Psoas muscle (tissue), 7 donors: ENCODE measurements at regions not wholly inside any gene's neighbourhood (a gene's known extent, or its start where the extent isn't known, plus 50 kb on each side); places are given as distances from the start of the nearest gene placed in this dataset.
A peak's percentile ranks its signal among the peaks of the same experiment; 100 is the strongest.

Source experiments
- ATAC-seq, 4 donors: fragments of 200-7000 bp; cut with Tn5 transposase; one replicate each; pipeline ENCODE4 v1.9.1; 2020; ENCODE audit warnings: moderate library complexity in 3 of 4, mild to moderate bottlenecking in 2 of 4
- DNase-seq, 2 donors: peaks; one replicate each; pipeline ENCODE4 v3.0.0-alpha.2; 2020
- H3K27ac ChIP-seq: fragments of 200-600 bp; one replicate; pipeline ENCODE4 v1.8.0; 2022
- H3K27me3 ChIP-seq, 3 donors: fragments of 200-600 bp in 1 of 3; one replicate each; pipeline versions ENCODE4 v1.6.1 to v1.8.0; 2013 to 2022; ENCODE audit warnings: low read length in 2 of 3, mild to moderate bottlenecking in 2 of 3, moderate library complexity in 1 of 3; ENCODE audit not compliant: insufficient read depth in 3 of 3
- H3K36me3 ChIP-seq, 2 donors: fragments of 200-600 bp in 1 of 2; one replicate each; pipeline versions ENCODE4 v1.6.1 to v1.8.0; 2013 to 2022; ENCODE audit warnings: low read depth in 1 of 2, mild to moderate bottlenecking in 1 of 2, moderate library complexity in 1 of 2; ENCODE audit not compliant: insufficient read depth in 1 of 2
- H3K4me1 ChIP-seq: fragments of 200-600 bp; one replicate; pipeline ENCODE4 v1.8.0; 2022
- H3K4me3 ChIP-seq: fragments of 200-600 bp; one replicate; pipeline ENCODE4 v1.8.0; 2022; ENCODE audit warnings: mild to moderate bottlenecking
- H3K9me3 ChIP-seq: fragments of 200-600 bp; one replicate; pipeline ENCODE4 v1.8.0; 2022
- CTCF ChIP-seq: fragments of 200-600 bp; IDR thresholded peaks from one replicate; pipeline ENCODE4 v1.8.0; 2022; ENCODE audit warnings: antibody characterized with exemption
- WGBS, 3 donors: extraction: QIAGEN DNeasy Blood & Tissue Kit; methylation state at CpG; one replicate each; pipeline versions ENCODE4 v1.1.6 to v1.1.7; 2013; 5-methylcytosine and 5-hydroxymethylcytosine counted together
- intact Hi-C, 2 donors: fragments of 100-400 bp; cut with DNase I; formaldehyde crosslinking; loops; one replicate each; pipeline versions ENCODE4 v1.11.0 to v1.14.2; 2022
- donor health status: healthy with polysubstance abuse.
- donor health status: DM: no; HTN: no; CAD: no; lungs with moderate emphysema.
- donor health status: Bipolar disorder and iron deficiency.
- donor health status: healthy.
- donor health status: DM: yes; HTN: yes; CAD: no.
- donor health status: DM: no; HTN: no; CAD: no.
- donor health status: DM: yes; HTN: yes; CAD: no.

- ATAC-seq (no peak), DNase-seq (no peak)
- no peaks in the 10 kb centered on the region for H3K9me3 ChIP-seq
- no peaks in the 10 kb centered on the region for H3K27me3 ChIP-seq
- intact Hi-C loops = no loop called here
- H3K27ac ChIP-seq = no peak overlapping the region
- H3K36me3 ChIP-seq = no peaks in the 10 kb centered on the region
- TF ChIP-seq CTCF = no peak
- no peak overlapping the region for H3K4me3 ChIP-seq
- peaks cover 12% of the 10 kb centered on the region for H3K4me1 ChIP-seq
- 72 to 76% (median 73%) methylated on average over 6 of the region's 6 CpGs for WGBS, 3 donors
Measured at GRCh38 chr16:47888734-47889133, 267.1 kb downstream of the ABCC12 start.

- DNase-seq = no peak
- no peak for TF ChIP-seq CTCF
- H3K9me3 ChIP-seq = no peaks in the 10 kb centered on the region
- no peaks in the 10 kb centered on the region for H3K27me3 ChIP-seq
- peaks cover 12% of the 10 kb centered on the region for H3K4me1 ChIP-seq
- no peaks in the 10 kb centered on the region for H3K36me3 ChIP-seq
- H3K27ac ChIP-seq = no peak overlapping the region
- 15 to 18% (median 18%) methylated on average over 3 of the region's 3 CpGs for WGBS, 3 donors
- peak; percentile 44 to 88 (median 66) for ATAC-seq
- intact Hi-C loops = no loop called here
- no peak overlapping the region for H3K4me3 ChIP-seq
Measured at GRCh38 chr16:47888142-47888541, 267.7 kb downstream of the ABCC12 start.

- no peak for TF ChIP-seq CTCF
- peak in 3 of 4 donors; percentile 22 to 66 (median 65) for ATAC-seq
- intact Hi-C loops = no loop called here
- WGBS, 3 donors = 22 to 31% (median 24%) methylated on average over 5 of the region's 5 CpGs
- no peak for DNase-seq
- H3K36me3 ChIP-seq = no peaks in the 10 kb centered on the region
- no peak overlapping the region for H3K4me3 ChIP-seq
- H3K4me1 ChIP-seq = peaks cover 12% of the 10 kb centered on the region
- no peaks in the 10 kb centered on the region for H3K27me3 ChIP-seq
- H3K27ac ChIP-seq = no peak overlapping the region
- H3K9me3 ChIP-seq = no peaks in the 10 kb centered on the region
Measured at GRCh38 chr16:47887496-47887895, 268.3 kb downstream of the ABCC12 start.

GRCh38 chr16:47886631-47887415 lies 269.0 kb downstream of the ABCC12 start:
- no peak for TF ChIP-seq CTCF
- ATAC-seq (no peak), DNase-seq (no peak)
- Histone ChIP-seq H3K27me3 (no peaks in the 10 kb centered on the region), H3K27ac (no peak overlapping the region), H3K36me3 (no peaks in the 10 kb centered on the region), H3K9me3 (no peaks in the 10 kb centered on the region), H3K4me1 (peaks cover 12% of the 10 kb centered on the region), H3K4me3 (no peak overlapping the region)
- intact Hi-C loops = no loop called here
- WGBS, 3 donors = 54 to 58% (median 55%) methylated on average over 11 of the region's 11 CpGs

GRCh38 chr16:47886139-47886538 lies 269.7 kb downstream of the ABCC12 start:
- DNase-seq (no peak), ATAC-seq (no peak)
- Histone ChIP-seq H3K27ac (no peak overlapping the region), H3K36me3 (no peaks in the 10 kb centered on the region), H3K4me3 (no peak overlapping the region), H3K4me1 (peaks cover 12% of the 10 kb centered on the region), H3K9me3 (no peaks in the 10 kb centered on the region), H3K27me3 (no peaks in the 10 kb centered on the region)
- WGBS, 3 donors = 66 to 80% (median 74%) methylated on average over 7 of the region's 7 CpGs
- intact Hi-C loops = no loop called here
- no peak for TF ChIP-seq CTCF
